SK-N-SH treated with all-trans-retinoic acid at 6 μM for 48 hours (cell line): ENCODE measurements at regions not wholly inside any gene's neighbourhood (a gene's known extent, or its start where the extent isn't known, plus 50 kb on each side); places are given as distances from the start of the nearest gene placed in this dataset.

Source experiments
- PPARA ChIP-seq: fragments of 250-450 bp; sonication (Bioruptor Pico); IDR thresholded peaks from 2 replicates; pipeline ENCODE4 v1.5.0; 2020; ENCODE audit warnings: mild to moderate bottlenecking, borderline replicate concordance
- TOX ChIP-seq: fragments of 250-450 bp; sonication (Bioruptor Pico); IDR thresholded peaks from 2 replicates; pipeline ENCODE4 v1.8.0; 2021; ENCODE audit warnings: mild to moderate bottlenecking, moderate library complexity, borderline replicate concordance
- TSHZ2 ChIP-seq: fragments of 250-450 bp; sonication (Bioruptor Pico); IDR thresholded peaks from 2 replicates; pipeline ENCODE4 v1.5.0; 2020; ENCODE audit warnings: mild to moderate bottlenecking, moderate library complexity
- ZFP3 ChIP-seq: fragments of 250-450 bp; sonication (Bioruptor Pico); IDR thresholded peaks from 2 replicates; pipeline ENCODE4 v1.5.0; 2020; ENCODE audit warnings: mild to moderate bottlenecking, moderate library complexity
- ZNF70 ChIP-seq: fragments of 450-650 bp; formaldehyde crosslinking; IDR thresholded peaks from 2 replicates; pipeline ENCODE4 v1.5.0; 2020; ENCODE audit warnings: mild to moderate bottlenecking, moderate library complexity

- TF ChIP-seq TSHZ2 (no peak), ZNF70 (CRISPR knock-in tag) (no peak), TOX (CRISPR knock-in tag) (no peak), ZFP3 (CRISPR knock-in tag) (no peak), PPARA (CRISPR knock-in tag) (no peak)
These were observed 370.8 kb upstream of the DIPK2B start for GRCh38 chrX:45571453-45571852.
